Right lobe of liver (tissue), 6 donors: ENCODE measurements at regions not wholly inside any gene's neighbourhood (a gene's known extent, or its start where the extent isn't known, plus 50 kb on each side); places are given as distances from the start of the nearest gene placed in this dataset.

Source experiments
- ATAC-seq, 4 donors: fragments of 200-7000 bp; cut with Tn5 transposase; one replicate each; pipeline ENCODE4 v1.9.1; 2020; ENCODE audit warnings: mild to moderate bottlenecking in 4 of 4, moderate library complexity in 4 of 4
- DNase-seq, 3 donors: peaks; one replicate each; pipeline ENCODE4 v3.0.0-alpha.2; 2020
- H3K27ac ChIP-seq, 3 donors: fragments of 200-600 bp; one replicate each; pipeline ENCODE4 v1.8.0; 2022
- H3K27me3 ChIP-seq, 2 donors: fragments of 200-600 bp; one replicate each; pipeline ENCODE4 v1.8.0; 2022
- H3K36me3 ChIP-seq, 4 donors: fragments of 200-600 bp; sonication (generic) in 1 of 4; one replicate each; pipeline versions ENCODE4 v1.5.1 to v1.8.0; 2017 to 2022; ENCODE audit warnings: control low read depth in 1 of 4
- H3K4me1 ChIP-seq, 4 donors: fragments of 200-600 bp; sonication (generic) in 1 of 4; one replicate each; pipeline versions ENCODE4 v1.5.1 to v1.8.0; 2017 to 2022; ENCODE audit warnings: control low read depth in 1 of 4
- H3K4me3 ChIP-seq, 3 donors: fragments of 200-600 bp; one replicate each; pipeline ENCODE4 v1.8.0; 2022
- H3K9me3 ChIP-seq, 4 donors: fragments of 200-600 bp; sonication (generic) in 1 of 4; one replicate each; pipeline versions ENCODE4 v1.5.1 to v1.8.0; 2017 to 2022; ENCODE audit warnings: control low read depth in 1 of 4
- POLR2A ChIP-seq: fragments of 450-650 bp; IDR thresholded peaks from one replicate; pipeline ENCODE4 v1.6.1; 2017; ENCODE audit warnings: antibody characterized with exemption, mild to moderate bottlenecking
- WGBS: methylation state at CpG from one replicate; pipeline ENCODE4 v1.1.6; 2018; ENCODE audit warnings: low coverage, low lambda C conversion rate; ENCODE audit not compliant: insufficient coverage; ENCODE audit errors: missing lambda C conversion rate; 5-methylcytosine and 5-hydroxymethylcytosine counted together
- intact Hi-C, 2 donors: fragments of 100-400 bp; cut with DNase I; formaldehyde crosslinking; loops; one replicate each; pipeline versions ENCODE4 v1.11.2 to v1.14.1; 2022
- TF ChIP-seq, protein P1 (sequence below), 4 donors: fragments of 200-600 bp in 3 of 4; fragments of 450-650 bp in 1 of 4; IDR thresholded peaks; one replicate each; pipeline versions ENCODE4 v1.5.1 to v1.8.0; 2016 to 2022; ENCODE audit warnings: antibody characterized with exemption in 4 of 4, mild to moderate bottlenecking in 2 of 4
- donor health status: DM: no; HTN: yes; CAD: no.
- donor health status: DM: no; HTN: no; CAD: no.
- donor health status: DM: no; HTN: no; CAD: no.
- donor health status: DM: no; HTN: yes; CAD: no.
- donor health status: DM: no; HTN: yes; CAD: no.

DNA sequence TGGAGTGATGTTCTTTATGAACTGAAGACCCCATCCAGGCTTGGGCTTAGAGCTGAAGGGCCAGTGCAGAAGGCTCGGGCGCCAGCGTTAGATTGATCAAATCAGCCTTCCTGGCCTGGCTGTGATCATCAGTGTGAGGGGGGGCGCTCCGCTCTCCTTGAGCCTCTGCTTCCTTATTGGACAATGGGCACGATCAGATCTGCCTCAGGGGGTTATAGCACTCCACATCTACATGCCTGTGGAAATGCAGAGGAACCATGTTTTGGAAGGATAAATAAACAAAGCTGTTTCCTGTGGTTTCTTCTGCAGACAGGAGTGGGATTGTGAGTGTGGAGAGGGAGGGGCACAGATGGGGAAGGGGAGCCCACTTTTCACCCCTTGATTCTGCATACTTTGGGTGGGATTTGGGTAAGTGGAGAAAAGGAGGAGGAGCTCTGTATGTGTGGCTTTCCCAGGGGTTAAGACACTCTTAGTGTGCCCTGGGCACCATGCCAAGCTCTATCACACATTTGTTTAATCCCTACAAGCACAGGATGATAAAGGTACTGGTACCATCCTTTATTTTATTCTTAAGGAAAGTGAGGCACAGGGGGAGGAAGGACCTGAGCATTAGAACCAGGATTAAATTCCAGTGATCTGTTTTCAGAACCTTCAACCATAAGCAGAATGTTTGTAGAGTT, 150.5 kb downstream of the EN1 start:
- Histone ChIP-seq H3K27me3 (no peaks in the 10 kb centered on the region), H3K4me1 (no peaks in the 10 kb centered on the region), H3K36me3 (no peaks in the 10 kb centered on the region), H3K27ac (no peak overlapping the region), H3K4me3 (no peak overlapping the region), H3K9me3 (no peaks in the 10 kb centered on the region)
- no peak for TF ChIP-seq POLR2A
- TF ChIP-seq, protein P1, sequence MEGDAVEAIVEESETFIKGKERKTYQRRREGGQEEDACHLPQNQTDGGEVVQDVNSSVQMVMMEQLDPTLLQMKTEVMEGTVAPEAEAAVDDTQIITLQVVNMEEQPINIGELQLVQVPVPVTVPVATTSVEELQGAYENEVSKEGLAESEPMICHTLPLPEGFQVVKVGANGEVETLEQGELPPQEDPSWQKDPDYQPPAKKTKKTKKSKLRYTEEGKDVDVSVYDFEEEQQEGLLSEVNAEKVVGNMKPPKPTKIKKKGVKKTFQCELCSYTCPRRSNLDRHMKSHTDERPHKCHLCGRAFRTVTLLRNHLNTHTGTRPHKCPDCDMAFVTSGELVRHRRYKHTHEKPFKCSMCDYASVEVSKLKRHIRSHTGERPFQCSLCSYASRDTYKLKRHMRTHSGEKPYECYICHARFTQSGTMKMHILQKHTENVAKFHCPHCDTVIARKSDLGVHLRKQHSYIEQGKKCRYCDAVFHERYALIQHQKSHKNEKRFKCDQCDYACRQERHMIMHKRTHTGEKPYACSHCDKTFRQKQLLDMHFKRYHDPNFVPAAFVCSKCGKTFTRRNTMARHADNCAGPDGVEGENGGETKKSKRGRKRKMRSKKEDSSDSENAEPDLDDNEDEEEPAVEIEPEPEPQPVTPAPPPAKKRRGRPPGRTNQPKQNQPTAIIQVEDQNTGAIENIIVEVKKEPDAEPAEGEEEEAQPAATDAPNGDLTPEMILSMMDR (IDR thresholded peaks at IDR 0.05): no peak
- no peak for DNase-seq
- ATAC-seq: no peak
- intact Hi-C loops: no loop called here
- WGBS: 40% methylated on average over 3 of the region's 6 CpGs

DNA sequence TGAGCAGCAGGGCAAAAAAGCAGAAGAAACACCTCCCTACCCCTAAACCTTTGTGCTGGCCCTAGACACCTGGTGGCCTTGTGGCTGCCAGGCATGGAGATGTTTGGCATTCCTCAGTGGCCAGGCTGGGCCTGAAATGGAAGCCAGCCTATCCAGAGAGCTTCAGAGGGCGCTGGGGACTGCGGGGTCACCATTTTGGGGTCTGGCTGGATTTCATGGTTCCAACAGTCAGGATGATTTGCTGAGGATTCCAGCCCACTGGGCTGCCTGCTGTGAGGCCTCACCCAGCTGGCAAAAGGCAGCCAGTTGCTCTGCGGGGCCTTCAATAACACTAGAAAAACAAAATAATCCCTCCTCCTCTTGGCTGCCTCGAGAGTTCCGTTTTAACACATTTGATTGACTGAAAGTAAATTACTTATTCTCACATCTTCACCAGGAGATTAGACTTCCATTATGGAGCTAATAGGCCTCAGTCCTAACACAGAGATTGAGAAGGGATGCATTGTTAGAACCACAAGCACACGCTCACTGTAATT, 154.1 kb downstream of the EN1 start:
- WGBS: 40% methylated on average over 2 of the region's 6 CpGs
- no peaks in the 10 kb centered on the region for H3K9me3 ChIP-seq
- no peak overlapping the region for H3K4me3 ChIP-seq
- no peak overlapping the region for H3K27ac ChIP-seq
- H3K36me3 ChIP-seq: no peaks in the 10 kb centered on the region
- intact Hi-C loops: no loop called here
- H3K4me1 ChIP-seq: no peaks in the 10 kb centered on the region
- no peaks in the 10 kb centered on the region for H3K27me3 ChIP-seq
- ATAC-seq: no peak
- no peak for TF ChIP-seq POLR2A
- TF ChIP-seq, protein P1 (IDR thresholded peaks at IDR 0.05): no peak
- no peak for DNase-seq

DNA sequence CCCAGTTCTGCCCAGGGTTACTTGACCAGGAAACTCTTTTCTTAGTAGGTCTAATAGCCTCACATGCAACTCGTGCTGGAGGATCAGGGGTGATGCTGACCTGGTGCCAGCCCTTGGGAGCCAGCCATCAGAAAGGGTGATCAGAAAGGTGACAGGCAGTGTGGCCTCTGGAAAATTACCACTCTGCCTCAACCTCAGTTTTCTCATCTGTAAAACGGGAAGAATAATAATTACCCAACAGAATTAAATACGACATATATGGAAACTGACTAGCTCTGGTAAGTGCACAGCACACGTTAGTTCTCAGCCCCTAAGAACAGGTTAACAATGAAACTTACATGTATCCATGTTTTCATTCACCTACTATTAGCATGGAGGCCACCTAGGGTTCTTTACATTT, 157.6 kb downstream of the EN1 start:
- no peaks in the 10 kb centered on the region for H3K9me3 ChIP-seq
- ATAC-seq (no peak), DNase-seq (no peak)
- TF ChIP-seq, protein P1 (IDR thresholded peaks at IDR 0.05): no peak
- no peak for TF ChIP-seq POLR2A
- H3K4me3 ChIP-seq: no peak overlapping the region
- H3K4me1 ChIP-seq: no peaks in the 10 kb centered on the region
- H3K27me3 ChIP-seq: no peaks in the 10 kb centered on the region
- no peak overlapping the region for H3K27ac ChIP-seq
- H3K36me3 ChIP-seq: no peaks in the 10 kb centered on the region
- intact Hi-C loops: no loop called here
- WGBS: 61% methylated on average over 4 of the region's 4 CpGs

DNA sequence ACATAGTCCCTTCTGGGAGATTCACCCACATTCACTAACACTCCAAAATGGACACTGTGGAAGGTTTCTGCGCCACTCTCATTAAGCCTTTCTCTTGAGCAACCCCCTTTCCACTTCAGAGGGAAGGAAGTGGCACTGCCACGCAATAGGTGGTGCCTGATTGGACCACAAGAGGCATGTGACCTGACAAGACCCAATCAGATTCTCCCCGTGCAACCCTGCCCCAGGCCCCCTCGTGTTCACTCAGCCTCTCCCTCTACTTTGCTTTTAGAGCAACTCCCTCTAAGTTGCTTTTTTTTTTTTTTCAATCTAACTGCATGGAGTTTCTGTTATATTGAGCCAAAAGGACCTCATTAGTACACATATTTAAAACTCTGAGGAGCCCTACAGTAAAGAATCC, 158.0 kb downstream of the EN1 start:
- intact Hi-C loops: no loop called here
- TF ChIP-seq, protein P1 (IDR thresholded peaks at IDR 0.05): no peak
- no peak for TF ChIP-seq POLR2A
- H3K27ac ChIP-seq: no peak overlapping the region
- WGBS: 71% methylated on average over 4 of the region's 4 CpGs
- no peak overlapping the region for H3K4me3 ChIP-seq
- H3K27me3 ChIP-seq: no peaks in the 10 kb centered on the region
- no peaks in the 10 kb centered on the region for H3K36me3 ChIP-seq
- ATAC-seq (no peak), DNase-seq (no peak)
- H3K4me1 ChIP-seq: no peaks in the 10 kb centered on the region
- H3K9me3 ChIP-seq: no peaks in the 10 kb centered on the region
